Stimulated activated CD8-positive, alpha-beta memory T cell treated with anti-CD3 and anti-CD28 coated beads, Interleukin-4, amount 100 ng/mL, for 24 hours (primary cell): ENCODE measurements at regions not wholly inside any gene's neighbourhood (a gene's known extent, or its start where the extent isn't known, plus 50 kb on each side); places are given as distances from the start of the nearest gene placed in this dataset.

Experiments used
- DNase-seq: peaks from one replicate; pipeline ENCODE4 v3.0.0-alpha.2; 2020; ENCODE audit warnings: low read depth

DNA sequence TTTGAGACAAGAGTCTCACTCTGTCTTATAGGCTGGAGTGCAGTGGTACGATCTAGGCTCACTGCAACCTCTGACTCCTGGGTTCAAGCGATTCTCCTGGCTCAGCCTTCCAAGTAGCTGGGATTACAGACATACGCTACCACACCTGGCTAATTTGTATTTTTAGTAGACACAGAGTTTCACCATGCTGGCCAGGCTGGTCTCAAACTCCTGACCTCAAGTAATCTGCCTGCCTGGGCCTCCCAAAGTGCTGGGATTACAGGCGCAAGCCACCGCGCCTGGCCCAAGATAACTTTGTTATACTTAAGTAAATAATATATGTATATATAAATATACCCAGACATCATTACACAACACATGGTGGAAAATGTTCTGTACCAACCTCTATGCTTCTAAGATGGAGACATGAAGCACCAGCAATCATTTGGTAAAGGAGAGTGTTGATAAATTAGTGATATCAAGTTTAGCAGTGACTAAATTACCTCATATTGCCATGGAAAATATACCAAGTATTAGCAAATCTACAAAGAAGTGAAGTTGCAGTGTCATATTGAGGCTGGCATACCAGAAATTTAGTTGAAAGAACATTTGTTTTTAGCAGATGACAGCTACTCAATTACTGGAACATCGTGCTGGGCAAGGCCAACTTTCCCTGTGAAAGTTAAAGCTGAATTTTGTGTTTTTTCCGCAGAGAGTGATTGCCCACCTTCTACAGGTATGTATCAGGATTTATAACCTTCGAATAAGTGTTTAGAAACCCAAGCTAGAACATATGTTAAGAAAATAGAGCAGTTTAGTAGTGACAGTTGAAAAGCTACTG is 177.7 kb downstream of the MYCN start:
- DNase-seq: no peak

DNA sequence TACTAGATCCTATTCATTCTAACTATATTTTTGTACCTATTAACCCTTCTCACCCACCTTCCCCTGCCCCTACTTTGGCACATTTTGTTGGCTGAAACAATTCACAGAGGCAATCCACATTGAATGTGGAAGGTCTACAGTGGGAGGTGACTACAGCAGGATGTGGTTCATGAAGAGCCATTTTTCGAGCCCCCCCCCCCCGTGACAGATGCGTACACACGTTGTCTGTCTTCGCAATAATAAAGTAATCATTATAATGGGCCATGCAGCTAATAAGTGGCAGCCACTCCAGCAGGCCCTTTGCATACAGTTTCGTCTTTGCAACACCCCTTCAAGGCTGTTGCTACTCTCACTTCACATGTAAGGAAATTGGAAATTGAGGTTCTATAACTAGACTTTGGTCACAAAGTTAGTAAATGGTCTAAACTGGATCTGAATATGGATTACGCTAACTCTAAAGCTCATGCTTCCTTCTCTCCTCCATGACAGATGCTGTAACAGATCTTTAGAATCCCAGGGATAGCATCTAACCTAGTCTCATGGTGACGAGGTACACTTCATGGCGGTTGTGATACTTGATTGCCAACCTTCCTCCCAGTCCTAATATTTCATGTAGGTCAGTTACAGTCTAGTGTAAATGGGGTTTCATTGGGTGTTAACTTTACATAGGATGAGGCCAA is 176.8 kb downstream of the MYCN start:
- DNase-seq: no peak

DNA sequence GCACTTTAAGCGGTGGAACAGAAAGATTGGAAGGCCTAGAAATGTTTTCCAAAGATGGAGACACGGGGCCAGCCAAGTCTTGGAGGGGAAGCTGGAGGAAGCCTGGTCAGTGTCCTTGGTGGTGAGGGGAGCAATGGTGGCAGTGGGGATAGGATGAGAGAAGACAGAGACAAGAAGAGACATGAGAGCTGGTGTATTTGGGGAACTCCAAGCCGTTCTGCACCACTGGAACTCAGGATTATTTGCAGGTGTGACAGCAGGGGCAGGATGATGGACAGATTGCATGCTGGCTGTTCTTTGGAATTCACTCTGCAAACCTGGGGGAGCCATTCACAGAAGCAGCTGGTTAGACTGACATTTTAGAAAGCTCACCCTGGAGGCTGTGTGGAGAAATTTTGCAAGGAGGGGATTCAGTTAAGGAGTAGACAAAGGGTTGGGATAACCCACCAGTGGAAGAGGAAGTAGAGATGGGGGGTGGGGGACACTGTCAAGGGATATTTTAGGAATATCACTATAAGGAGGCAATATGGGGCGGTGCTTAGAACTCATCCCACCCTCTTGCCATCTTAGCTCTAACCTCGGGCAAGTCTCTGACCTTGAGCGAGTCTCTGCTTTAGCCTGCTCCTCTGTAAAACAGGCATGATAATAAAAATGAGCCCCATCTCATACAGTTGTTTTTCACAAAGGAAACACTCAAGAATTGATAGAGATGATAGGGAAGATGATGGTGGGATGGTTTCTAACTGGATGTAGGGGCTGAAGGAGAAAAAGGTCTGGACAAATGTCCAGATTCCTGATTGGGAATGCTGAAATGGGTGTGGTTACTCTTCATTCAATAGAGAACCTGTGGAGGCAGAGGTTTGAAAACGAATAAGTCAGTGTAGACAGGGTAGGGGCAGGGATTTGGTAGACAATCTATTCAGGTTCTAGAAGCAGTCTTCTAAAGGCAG is 175.8 kb downstream of the MYCN start:
- DNase-seq: no peak

DNA sequence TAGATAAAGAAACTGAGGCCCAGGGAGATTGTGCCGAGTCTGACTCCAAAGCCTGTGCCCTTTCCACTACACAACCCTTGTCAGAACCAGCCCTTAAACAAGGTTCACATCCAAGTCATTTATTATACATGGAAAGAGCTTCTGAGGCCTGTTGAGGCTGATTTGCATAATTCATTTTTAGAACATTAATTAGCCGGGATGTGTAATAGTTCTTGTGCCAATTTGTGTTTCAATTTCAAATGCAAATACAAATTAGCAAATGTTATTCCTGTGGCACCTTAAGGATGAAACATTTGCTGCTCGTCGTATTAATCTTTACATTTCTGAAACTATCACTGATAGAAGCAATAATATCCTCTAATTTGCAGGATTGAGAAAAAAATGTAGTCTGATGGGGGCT is 174.9 kb downstream of the MYCN start:
- no peak for DNase-seq

DNA sequence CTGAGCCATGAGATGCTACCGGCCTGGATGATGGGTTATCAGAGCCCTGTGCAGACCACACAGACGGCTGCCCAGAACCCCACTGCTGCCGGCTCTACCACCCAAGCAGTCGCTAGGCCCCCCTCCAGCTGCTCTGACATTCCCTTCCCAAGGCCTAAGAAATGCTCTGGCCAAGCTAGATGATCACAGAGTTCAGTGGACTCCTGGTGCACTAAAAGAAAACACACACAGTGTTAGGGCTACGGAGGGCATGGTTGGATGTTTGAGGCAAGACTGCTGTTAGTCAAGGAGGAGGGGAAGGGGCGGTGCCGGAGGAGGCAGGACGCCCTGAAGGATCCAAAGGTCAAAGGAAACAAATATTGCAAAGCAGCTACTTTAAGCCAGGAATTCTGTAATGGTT is 174.5 kb downstream of the MYCN start:
- DNase-seq: no peak

- DNase-seq: no peak
These were observed 173.7 kb downstream of the MYCN start for GRCh38 chr2:16114070-16114469.

DNA sequence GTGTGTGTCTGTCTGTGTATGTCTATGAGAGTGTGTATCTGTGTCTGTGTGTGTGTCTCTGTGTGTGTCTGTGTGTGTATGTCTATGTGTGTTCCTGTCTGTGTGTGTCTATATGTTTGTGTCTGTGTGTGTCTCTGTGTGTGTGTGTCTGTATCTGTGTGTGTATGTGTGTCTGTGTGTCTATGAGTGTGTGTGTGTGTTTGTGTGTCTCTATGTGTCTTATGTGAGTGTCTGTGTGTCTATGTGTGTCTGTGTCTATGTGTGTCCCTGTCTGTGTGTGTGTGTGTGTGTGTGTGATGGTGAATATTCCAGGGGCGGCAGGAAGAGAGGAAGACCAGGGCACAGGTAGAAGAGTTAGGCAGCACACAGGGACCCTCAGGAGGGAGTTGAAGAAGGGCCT is 173.2 kb downstream of the MYCN start:
- no peak for DNase-seq

DNA sequence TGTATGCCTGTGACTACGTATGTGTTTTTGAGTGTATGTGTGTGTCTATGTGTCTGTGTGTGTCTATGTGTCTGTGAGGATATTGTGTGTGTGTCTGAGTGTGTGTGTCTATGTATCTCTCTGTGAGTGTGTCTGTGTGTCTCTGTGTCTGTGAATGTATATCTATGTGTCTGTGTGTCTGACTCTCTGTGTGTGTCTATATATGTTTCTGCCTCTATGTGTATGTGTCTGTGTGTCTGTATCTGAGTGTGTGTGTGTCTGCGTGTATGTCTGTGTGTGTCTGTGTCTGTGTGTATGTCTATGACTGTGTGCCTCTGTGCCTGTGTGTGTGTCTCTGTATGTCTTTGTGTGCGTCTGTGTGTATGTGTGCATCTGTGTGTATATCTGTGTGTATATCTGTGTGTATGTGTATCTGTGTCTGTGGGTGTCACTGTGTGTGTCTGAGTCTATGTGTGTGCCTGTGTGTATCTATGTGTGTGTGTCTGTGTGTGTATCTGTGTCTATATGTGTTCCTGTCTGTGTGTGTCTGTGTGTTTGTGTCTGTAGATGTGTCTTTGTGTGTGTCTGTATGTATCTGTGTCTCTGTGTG is 172.7 kb downstream of the MYCN start:
- no peak for DNase-seq

GRCh38 chr2:16112251-16112971 is 172.1 kb downstream of the MYCN start:
- DNase-seq: no peak

GRCh38 chr2:16111838-16112210 is 171.5 kb downstream of the MYCN start:
- DNase-seq: no peak

GRCh38 chr2:16109821-16110310 is 169.5 kb downstream of the MYCN start:
- no peak for DNase-seq

DNA sequence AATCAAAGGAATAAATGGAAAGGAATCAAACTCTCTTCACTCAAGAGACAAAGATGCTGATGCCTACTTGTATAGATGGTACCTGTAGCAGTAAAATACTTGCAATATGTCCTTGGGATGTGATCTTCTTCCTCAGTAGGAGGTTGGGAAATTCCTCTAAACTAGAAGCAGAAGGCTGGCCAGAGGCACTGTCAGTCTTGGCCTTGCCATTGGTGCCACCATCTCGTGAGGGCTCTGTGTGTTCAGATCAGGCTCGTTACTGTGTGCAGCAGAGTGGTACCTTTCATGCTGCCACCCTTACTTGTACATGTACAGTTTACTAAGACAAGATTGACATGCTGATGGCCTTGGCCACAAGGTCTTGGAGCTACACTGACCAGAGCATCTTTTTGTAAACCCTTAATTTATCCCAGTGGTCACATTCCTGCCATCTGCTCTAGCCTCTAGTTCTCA is 169.0 kb downstream of the MYCN start:
- DNase-seq: no peak

GRCh38 chr2:16107246-16107645 is 166.9 kb downstream of the MYCN start:
- DNase-seq: no peak

GRCh38 chr2:16106619-16107018 is 166.3 kb downstream of the MYCN start:
- no peak for DNase-seq

GRCh38 chr2:16105669-16106281 is 165.4 kb downstream of the MYCN start:
- no peak for DNase-seq

- no peak for DNase-seq
These were observed 164.8 kb downstream of the MYCN start for GRCh38 chr2:16104949-16105668.

DNA sequence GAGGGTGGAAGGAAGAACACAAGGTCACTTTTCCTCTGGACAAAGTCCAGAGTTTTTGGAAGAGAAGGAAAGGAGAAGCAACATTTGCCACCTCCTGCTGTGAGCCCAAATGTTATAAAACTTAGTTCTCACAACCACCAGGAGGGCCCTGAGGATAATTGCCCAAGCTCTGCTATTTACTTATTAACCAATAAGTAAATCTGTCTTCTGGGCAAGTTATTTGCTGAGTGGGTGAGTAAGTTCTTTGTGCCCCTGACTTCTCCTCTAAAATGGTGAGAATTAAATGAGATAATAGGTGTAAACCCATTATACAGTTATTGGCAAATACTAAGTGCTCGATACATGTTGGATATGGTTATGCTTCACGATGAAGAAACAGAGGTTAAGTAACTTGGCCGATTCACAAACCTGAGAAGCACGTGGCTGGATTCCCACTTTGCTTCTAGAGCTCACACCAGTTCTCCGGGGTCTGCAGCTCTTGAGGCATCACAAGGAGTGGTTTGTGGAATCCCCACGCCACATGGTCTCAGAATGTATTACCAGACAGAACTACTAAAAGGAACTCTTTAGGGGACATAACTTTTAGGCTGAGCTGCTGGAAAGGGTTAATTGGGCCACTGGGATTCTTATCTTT is 164.1 kb downstream of the MYCN start:
- DNase-seq: no peak

- no peak for DNase-seq
These were observed 163.4 kb downstream of the MYCN start for GRCh38 chr2:16103614-16104314.

- DNase-seq: no peak
These were observed 162.6 kb downstream of the MYCN start for GRCh38 chr2:16102976-16103380.
